SIG-M5 treated with dmso at 0.1 percent for 504 hours (cell line): ENCODE measurements at regions not wholly inside any gene's neighbourhood (a gene's known extent, or its start where the extent isn't known, plus 50 kb on each side); places are given as distances from the start of the nearest gene placed in this dataset.
"Not testable (repeated sequence)": the region's sequence is repeated elsewhere in the genome, so short reads cannot be mapped to it uniquely, and the experiment has no call there.

Source experiments
- DNase-seq: peaks from one replicate; lab custom pipeline; 2025; ENCODE audit not compliant: unreplicated experiment; lab: John Stamatoyannopoulos, UW

DNA sequence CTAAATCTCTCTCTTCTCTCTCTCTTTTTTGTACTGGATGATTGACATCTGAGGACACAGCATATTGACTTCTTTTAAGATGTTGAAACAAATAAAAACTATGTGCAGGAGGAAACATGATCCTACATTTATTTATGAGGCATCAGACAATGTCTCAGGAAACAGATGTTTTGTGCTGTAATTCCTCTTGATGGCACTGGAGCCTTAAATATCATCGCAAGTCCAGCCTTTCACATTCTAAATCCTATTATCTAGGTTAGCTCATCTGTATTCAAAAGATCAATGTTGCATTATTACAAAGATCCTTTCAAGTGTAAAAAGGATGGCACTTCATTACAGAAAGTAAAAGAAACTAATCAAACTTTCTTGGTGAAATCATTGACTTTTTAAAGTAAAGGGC lies 63.9 kb downstream of the MAT2B start:
- no peak for DNase-seq

DNA sequence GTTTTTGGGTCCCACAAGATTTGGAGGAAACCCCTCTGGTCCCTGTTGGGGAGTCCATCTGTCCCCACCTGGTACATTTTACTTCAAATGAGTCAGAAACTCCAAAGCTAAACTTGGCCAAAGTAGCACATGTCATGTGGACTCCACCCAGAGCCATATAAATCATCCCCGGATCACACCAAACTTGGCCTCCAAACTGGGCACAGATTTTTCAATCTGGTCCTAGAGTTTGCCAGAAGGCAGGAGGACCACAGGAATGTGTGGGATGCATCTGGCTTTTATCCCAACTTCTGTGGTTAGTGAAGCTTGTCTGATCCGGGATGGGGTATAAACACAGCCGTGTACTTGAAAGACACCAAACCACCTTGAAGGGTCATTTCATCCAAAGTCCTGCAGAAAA lies 66.3 kb downstream of the MAT2B start:
- no peak for DNase-seq

DNA sequence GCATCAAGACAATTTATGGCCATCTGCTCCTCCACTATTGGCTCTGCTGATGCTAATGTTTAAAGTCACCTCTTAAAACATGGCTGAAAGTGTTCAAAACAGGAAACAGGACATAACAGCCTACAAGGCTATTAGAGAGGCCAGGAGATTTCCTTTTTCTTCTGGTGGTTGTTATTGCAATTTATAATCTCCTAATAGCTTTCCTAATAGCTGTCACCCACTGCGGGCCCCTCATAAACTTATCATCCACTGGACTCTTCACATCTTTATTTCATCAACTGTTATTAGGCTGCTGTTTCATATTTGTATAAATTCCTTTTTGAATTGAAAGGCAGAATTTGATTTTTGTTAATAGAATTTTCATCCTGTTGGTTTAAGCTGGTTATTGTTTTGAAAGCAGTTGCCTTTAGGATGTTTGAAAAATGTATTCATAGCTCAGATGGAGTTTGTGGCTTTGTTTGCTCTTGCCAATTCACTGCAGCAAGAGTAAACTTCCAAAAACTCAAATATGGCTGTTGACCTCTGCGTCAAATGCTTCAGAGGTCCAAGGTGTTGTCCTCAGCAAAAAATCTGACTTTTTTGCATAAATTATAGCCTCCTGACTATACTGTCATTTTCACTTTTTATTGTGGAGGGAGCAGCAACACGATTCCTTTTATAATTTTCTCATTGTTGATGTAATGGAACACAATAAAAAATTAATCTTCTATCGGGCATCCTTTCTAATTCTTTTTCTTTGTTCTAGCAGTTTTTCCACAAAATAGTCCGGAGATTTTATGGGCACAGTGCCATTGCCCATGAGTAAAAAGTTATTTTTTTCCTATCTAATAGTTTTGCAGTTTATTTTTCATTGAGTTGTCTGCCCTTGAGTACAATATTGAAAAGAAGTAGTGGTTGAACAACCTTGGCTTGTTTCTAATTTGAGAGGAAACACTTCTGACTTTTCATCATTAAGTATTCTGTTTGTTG lies 69.3 kb downstream of the MAT2B start:
- no peak for DNase-seq

DNA sequence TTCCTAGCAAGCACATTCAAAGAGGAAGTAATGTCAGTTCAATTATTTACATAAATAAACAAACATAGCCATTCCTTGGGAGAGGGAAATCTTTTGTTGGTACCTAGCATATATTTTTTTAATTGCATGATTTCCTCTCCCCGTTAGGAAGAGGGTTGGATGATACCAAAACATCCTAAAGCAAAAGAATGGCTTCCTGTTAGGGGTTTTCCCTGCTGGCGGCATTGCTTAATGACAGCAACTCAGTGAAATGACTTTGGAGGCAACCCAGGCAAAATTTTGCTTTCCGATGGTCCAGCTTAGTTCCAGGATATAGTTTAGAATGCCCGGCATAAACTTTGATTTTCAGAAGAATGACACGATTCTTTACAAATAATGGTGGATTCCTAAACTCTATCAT lies 73.2 kb downstream of the MAT2B start:
- DNase-seq = no peak

DNA sequence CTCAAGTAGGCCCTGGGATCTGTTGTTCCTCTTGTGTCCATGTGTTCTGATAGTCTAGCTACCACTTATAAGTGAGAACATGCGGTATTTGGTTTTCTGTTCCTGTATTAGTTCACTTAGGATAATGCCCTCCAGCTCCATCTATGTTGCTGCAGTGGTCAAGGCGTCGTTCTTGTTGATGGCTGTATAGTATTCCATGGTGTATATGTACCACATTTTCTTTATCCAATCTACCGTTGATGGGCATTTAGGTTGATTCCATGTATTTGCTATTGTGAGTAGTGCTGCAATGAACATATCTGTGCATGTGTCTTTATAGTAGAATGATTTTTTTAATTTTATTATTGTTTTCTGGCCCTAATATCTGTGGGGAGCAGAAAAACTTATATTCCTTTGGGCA lies 74.3 kb downstream of the MAT2B start:
- DNase-seq = no peak

DNA sequence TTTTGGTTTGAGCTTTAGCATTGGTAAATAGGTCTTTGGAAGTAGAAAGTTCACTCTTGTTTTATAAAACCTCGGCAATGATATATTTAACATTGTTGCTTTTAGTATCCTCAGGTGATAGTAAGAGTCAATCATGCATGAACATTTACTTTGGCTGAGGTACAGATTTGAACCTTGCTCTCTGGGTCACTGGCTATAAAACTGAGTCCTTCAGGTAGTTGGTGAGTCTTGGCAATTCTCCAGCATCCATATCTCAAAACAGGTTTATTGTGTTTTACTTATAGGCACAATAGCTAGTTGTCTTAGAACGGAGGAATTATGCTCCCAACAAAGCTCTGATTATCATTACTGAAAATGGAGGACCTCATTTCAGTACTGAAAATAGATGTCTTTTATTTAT lies 75.1 kb downstream of the MAT2B start:
- no peak for DNase-seq

DNA sequence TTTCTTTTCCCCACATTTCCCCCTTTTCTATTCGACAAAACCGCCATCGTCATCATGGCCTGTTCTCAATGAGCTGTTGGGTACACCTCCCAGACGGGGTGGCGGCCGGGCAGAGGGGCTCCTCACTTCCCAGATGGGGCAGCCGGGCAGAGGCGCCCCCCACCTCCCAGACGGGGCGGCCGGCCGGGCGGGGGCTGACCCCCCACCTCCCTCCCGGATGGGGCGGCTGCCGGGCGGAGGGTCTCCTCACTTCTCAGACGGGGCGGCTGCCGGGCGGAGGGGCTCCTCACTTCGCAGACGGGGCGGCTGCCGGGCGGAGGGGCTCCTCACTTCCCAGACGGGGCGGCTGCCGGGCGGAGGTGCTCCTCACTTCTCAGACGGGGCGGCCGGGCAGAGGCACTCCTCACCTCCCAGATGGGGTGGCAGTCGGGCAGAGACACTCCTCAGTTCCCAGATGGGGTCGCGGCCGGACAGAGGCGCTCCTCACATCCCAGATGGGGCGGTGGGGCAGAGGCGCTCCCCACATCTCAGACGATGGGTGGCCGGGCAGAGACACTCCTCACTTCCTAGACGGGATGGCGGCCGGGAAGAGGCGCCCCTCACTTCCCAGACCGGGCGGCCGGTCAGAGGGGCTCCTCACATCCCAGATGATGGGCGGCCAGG lies 78.2 kb downstream of the MAT2B start:
- DNase-seq = not testable (repeated sequence)

DNA sequence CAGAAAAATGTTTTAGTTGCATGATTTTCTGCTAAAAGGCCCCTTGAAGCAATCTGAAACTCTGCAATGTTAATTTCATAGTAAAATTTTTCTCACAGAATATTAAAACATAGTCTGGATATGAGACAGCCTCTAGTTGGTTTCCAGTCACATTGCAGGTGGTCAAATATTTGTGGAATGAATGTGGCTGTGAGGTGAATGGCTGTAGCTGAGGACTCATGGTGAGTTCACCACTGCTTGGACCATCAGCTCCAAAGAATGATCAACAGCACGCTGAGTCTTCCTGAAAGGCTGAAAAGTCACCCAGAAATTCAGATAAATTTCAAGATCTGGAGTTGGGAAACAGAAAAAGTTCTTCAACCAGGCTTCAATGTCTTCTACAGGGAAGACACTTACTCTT lies 79.8 kb downstream of the MAT2B start:
- DNase-seq = no peak

DNA sequence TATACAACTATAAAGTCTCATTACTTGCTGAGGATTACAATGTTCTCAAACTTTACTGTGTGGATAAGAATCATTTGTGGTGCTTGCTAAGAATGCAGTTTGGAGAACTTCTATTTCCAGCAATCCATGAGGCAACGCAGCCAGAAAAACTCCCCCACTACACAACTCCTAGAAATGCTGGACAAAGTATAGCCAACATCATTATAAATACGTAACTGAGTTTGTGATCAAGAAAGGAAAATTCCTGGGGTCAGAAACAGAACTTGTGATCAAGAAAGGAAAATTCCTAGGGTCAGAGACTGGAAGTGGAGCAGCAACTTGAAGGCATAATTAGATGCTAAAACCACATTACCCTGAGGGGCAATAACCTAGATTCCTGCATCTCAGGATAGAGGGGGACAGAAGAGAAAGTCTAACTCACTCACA lies 81.1 kb downstream of the MAT2B start:
- no peak for DNase-seq

DNA sequence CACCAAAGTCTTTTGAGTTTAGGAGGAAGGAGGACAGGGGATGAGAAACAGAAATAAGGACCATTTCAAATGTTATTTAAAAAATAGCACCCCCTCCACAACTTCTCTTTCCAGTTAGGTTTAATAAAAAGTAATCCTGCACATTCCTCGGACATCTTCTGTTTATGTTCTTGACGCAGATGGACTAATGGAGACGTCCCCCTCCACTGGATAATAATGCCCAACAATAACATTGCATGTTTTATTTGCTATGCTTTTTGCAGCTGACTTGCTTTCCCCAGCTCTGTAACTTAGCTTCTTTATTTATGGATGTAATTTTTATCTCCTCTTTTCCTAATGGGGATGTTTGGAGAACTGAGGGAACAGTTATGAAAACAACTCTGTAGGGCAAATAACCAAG lies 89.5 kb downstream of the MAT2B start:
- no peak for DNase-seq

DNA sequence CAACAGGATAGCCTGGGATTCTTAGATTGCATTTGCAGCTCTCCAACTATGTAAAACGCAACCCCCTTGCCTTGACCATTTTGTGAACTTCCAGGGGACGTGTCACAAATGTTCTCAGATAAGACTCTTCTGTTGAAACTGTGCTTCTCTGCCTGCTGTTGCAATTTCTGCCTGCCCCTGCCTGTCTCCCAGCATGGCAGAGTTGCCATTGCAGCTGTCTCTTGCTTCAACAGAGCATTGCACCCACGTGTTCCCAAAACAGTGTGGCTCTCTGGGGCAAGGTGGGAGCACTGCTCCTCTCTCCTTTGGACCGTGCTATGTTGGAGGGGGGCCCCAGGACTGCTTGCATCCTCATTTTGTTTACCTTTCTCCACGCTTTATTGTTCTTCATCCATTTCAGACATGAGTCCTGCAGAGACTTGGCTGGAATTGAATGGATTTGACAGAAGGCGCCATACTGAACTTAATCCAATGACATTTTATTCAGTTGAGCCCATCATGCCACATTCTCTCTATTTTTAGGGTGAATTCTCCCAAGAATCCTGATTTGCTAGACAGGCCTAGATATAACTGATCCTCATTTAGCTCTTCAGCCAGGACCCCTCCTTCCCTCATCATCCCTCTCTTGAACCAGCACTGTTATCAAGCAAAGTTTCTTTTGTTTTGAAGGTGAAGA lies 90.7 kb downstream of the MAT2B start:
- no peak for DNase-seq

DNA sequence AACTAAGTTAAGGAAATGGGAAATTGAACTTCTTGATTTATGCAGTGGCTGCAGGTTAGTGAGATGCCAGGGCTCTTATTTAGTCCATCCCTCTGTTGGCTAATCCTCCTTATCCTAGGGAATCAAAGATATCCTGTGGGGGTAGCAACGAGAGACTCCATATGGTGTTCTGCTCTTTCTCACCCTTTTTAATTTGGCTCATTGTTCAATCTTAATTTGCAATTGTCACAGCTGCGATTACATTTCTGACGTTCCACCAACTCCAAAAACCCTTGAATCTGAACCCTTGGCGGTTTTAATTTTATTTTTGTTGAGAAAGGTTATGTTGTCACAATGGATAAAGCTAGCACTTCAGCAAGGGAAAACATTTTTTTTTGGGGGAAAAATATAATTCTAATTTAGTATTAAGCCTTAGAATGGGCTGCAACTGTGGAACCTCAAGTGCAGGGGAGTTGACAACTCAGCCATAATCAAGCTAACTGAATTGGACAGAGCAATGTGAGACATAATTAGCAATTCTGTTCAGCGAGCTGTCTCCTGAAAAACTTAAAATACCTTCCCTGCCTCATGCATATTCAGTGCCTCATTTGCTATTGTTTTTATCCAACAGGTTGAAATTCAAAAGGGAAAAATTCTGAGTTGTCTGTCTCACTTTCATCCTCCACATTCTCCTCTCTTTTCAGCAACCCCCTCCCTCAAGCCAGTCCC lies 91.3 kb downstream of the MAT2B start:
- DNase-seq = no peak

DNA sequence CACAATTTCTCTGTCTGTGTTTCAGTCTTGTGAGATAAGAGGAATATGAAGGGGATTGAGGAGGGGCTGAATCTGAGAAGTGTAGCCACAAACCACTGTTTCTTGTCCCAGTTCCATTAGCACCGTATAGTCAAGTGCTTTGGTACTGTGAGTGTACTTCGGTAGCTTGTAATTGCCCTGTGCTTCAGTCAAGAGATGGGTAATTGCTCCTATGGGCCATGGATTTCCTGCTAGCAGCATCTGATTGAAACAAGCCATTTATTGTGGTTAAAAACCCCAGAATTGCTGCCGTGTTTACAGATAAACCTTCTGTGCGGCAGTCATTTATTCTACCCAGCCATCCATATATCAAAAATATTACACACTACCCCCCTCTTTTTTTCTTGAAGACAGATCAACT lies 98.6 kb downstream of the MAT2B start:
- no peak for DNase-seq

DNA sequence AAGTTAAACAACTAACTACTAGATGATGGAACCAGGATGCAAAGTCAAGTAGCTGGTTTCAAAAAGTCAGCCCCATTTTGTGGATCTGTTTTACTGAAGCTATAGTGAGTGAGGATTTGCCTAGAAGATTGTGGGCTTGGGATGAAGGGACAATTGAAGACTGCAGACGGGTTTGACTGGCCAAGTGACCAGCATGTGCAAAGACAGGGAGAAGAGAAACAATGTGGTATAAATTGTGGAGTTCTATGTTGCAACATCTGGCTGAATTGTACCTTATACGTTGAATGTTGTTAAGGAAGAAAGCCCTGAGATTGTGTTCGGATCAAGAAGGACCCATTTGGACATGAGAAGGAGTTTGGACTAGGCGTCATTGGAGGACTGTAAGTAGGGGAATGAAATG lies 101.8 kb downstream of the MAT2B start:
- DNase-seq = no peak

DNA sequence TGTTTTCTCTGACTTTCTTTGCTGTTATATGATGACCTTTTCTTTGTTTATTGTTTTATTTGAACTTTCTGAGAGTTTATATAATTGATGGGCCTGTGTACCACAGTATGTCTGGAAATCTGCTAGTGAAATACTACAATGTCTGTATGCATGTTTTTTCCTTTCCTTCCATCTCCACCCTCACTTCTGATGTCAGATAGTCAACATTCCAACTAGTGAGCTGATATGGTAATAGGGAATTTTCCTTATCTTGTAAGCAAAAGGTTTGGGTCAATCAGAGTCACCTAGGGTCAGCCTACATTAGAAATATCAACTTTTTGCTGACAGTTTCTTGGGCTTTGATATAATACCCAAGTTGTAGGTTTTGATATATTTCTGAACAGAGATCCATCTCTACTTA lies 103.2 kb downstream of the MAT2B start:
- DNase-seq = no peak

DNA sequence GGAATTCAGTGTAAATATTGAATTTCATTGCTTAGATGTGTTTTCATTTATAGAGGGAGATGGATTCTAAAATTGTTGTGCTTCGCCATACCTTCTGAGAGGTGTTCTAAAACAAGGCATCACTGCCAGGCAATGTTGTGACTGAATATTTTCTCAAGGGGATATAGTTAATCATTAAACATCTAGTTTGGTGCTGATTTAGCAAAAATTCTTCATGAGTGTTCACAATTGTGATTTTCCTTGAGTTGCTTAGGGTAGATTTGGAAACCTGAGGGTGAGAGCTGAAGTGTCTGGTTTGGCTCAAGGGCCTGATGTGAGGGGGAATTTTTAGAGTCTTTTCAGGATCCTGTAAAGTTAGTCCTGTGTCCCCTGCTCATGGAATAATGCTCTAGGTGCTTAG lies 104.5 kb downstream of the MAT2B start:
- DNase-seq = no peak

DNA sequence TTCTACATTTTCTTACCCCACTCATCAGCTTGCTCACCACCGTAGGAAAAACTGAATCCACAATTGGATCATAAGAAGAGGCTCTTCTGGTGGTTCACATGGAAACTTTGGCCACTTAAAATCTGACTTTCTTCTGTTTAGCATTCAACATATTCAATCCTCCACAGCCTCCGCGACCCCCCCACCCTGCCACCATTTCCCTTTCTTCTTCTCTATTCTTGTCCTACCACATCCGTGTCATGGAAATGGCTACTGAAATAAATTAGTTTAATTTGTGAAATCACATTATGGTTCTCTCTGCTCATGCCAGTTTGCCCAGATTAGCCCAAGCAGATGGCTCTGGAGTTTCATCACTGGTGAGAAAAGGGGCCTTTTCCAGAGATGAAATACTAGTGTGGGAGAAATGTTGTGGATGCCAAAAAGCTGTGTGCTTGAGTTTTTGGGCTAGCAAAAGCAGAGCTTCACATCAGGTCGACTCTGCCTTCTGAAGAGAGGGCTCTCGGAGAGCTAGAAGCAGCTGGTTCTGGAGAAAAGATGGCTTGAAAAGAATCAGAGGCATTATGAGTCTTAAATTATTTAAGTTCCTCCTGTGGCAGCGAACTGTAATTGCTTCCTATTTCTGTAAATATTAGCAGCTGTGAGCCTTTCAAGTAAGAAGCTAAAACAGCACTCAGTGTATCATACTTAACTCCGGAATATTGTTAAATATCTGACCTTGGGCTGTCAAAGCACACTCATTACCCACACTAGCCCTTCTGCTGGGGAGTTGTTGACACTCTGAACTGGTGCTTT lies 107.1 kb downstream of the MAT2B start:
- no peak for DNase-seq

DNA sequence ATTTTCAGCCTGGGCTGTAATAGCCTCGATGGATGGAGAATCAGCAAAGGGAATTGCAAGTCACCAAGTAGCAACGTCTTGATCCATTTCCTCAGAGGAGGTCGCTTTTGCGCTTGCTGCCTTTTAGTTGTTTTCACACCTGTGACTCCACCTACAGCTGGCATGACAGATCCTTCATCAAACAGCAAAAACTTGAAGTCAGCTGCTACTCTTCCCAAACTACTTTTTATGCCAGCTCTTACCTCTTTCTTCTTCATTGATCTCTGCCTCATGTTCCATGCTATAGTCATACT lies 107.7 kb downstream of the MAT2B start:
- no peak for DNase-seq

DNA sequence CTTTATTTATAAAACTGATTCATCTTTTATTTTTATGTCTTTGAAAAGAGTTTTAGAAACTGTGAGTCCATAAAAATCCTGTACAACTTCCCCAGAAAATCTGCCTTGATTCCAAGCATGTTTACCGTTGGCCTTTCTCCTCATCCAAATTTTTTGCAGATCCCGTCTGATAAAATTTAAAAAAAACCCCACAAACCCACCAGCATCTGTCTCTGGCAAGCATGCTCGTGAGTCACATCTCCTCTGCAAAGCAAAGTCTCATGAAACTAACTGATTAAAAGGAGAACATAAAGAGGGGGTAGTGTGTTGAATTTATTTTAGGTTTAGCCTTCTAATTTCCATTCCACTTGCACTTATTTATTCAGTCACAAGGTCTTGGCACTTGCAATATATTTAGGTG lies 109.4 kb downstream of the MAT2B start:
- DNase-seq = no peak

DNA sequence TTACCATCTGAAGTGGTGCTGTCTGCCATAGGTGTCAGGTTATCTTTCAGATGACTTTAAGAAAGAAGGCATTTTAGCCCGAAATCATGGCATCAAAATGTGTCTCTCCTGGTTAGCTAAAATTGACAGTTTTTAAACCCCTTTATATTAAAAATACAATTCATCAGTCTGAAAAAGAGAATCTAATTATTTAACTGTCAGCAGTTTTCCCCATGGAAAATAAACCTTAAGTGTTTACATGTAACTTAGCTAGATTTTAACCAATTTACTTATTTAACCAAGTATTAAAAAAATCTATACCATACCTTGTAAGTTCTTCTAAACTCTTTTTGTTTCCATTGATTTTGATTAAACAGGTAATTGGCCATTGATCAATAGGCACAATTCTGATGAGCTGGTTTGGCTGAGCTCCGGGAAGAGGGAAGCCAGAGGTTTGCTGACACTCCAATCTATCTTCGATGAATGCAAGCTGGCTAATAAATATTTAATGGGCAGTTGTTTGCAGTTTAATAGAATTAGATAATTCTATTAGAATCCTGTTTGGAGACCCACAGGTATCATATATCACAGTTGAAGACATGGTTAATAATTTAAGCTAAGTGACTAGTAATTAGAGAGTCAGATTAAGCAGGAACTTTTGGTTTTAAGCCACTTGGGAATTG lies 114.0 kb downstream of the MAT2B start:
- DNase-seq = no peak
